ENCODE measurements at regions not wholly inside any gene's neighbourhood (a gene's known extent, or its start where the extent isn't known, plus 50 kb on each side); places are given as distances from the start of the nearest gene placed in this dataset.

GRCh38 chr3:78143000-78143399 lies 1103.1 kb downstream of the ROBO2 start:
- DNase-seq (ENCODE audit: low read depth) = no peak

- DNase-seq (ENCODE audit: low read depth) = no peak
These were observed 1109.3 kb downstream of the ROBO2 start for GRCh38 chr3:78148986-78149717.

GRCh38 chr3:78153973-78154372 lies 1114.1 kb downstream of the ROBO2 start:
- DNase-seq (ENCODE audit: low read depth) = no peak

GRCh38 chr3:78154521-78155186 lies 1114.8 kb downstream of the ROBO2 start:
- no peak for DNase-seq (ENCODE audit: low read depth)

- no peak for DNase-seq (ENCODE audit: low read depth)
These were observed 1121.8 kb downstream of the ROBO2 start for GRCh38 chr3:78161736-78162135.

GRCh38 chr3:78163379-78163778 lies 1123.5 kb downstream of the ROBO2 start:
- DNase-seq (ENCODE audit: low read depth) = no peak

GRCh38 chr3:78165876-78166275 lies 1126.0 kb downstream of the ROBO2 start:
- no peak for DNase-seq (ENCODE audit: low read depth)

GRCh38 chr3:78174821-78175220 lies 1134.9 kb downstream of the ROBO2 start:
- DNase-seq (ENCODE audit: low read depth) = no peak

GRCh38 chr3:78176869-78177268 lies 1137.0 kb downstream of the ROBO2 start:
- DNase-seq (ENCODE audit: low read depth) = no peak

- no peak for DNase-seq (ENCODE audit: low read depth)
These were observed 1137.9 kb downstream of the ROBO2 start for GRCh38 chr3:78177780-78178179.

- DNase-seq (ENCODE audit: low read depth) = no peak
These were observed 1138.3 kb downstream of the ROBO2 start for GRCh38 chr3:78178209-78178608.

GRCh38 chr3:78178740-78179363 lies 1139.0 kb downstream of the ROBO2 start:
- DNase-seq (ENCODE audit: low read depth) = no peak

- DNase-seq (ENCODE audit: low read depth) = no peak
These were observed 1144.2 kb downstream of the ROBO2 start for GRCh38 chr3:78183906-78184599.

- no peak for DNase-seq (ENCODE audit: low read depth)
These were observed 1146.5 kb downstream of the ROBO2 start for GRCh38 chr3:78186404-78186803.

GRCh38 chr3:78201091-78201490 lies 1161.2 kb downstream of the ROBO2 start:
- DNase-seq (ENCODE audit: low read depth) = no peak

- DNase-seq (ENCODE audit: low read depth) = no peak
These were observed 1165.1 kb downstream of the ROBO2 start for GRCh38 chr3:78204977-78205376.

GRCh38 chr3:78221300-78221699 lies 1181.4 kb downstream of the ROBO2 start:
- no peak for DNase-seq (ENCODE audit: low read depth)

- DNase-seq (ENCODE audit: low read depth) = no peak
These were observed 1181.9 kb downstream of the ROBO2 start for GRCh38 chr3:78221796-78222195.

- DNase-seq (ENCODE audit: low read depth) = no peak
These were observed 1195.9 kb downstream of the ROBO2 start for GRCh38 chr3:78235841-78236240.

- no peak for DNase-seq (ENCODE audit: low read depth)
These were observed 1198.9 kb downstream of the ROBO2 start for GRCh38 chr3:78238811-78239210.

GRCh38 chr3:78242724-78243123 lies 1202.8 kb downstream of the ROBO2 start:
- no peak for DNase-seq (ENCODE audit: low read depth)

GRCh38 chr3:78244136-78244535 lies 1204.2 kb downstream of the ROBO2 start:
- no peak for DNase-seq (ENCODE audit: low read depth)
